ENCODE measurements at regions not wholly inside any gene's neighbourhood (a gene's known extent, or its start where the extent isn't known, plus 50 kb on each side); places are given as distances from the start of the nearest gene placed in this dataset.
"Not testable (repeated sequence)": the region's sequence is repeated elsewhere in the genome, so short reads cannot be mapped to it uniquely, and the experiment has no call there.

DNA sequence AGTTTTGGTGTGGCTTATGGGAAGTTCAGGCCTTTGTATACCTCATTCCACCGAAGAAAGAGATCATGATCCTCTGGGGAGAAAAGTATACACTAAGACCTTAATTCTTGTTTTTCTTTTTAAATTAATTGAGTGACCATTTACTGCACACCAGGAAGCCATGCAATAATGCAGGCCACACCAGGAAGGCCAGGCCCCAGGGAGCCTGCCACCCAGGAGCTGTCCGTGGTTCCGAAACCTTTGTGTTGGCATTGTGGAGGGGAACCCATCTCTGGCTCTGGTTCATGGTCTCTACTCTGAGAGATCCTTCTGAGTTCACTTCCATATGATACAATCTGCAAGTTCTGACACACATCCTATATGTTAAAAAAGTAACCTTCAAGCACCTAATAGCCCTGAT, 291.8 kb downstream of the MIAT start:
- intact Hi-C loops (cut with DNase I): no loop called here
- DNase-seq (ENCODE audit: low spot score): no peak

GRCh38 chr22:26951139-26951538, 293.8 kb downstream of the MIAT start:
- DNase-seq (ENCODE audit: low spot score); intact Hi-C loops (cut with DNase I): not testable (repeated sequence)

DNA sequence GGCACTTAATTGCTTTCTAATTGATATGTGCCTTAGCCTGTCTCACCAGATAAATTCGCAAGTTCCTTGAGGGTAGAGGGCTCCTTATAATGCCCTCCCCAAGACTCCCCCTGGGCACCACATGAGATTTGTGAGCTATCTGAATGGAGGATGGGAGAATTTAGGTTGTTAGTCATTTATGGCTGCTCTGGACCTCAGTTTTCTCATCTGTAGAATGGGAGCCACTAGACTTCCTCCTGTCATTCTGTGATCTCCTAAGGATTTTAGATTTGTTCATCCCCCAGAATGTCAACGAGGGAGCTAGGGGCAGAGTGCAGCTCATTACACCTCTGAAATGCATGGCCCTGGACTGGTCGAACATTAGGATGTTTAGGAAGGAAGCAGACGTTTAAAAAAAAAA, 294.6 kb downstream of the MIAT start:
- no peak for DNase-seq (ENCODE audit: low spot score)
- intact Hi-C loops (cut with DNase I): no loop called here

DNA sequence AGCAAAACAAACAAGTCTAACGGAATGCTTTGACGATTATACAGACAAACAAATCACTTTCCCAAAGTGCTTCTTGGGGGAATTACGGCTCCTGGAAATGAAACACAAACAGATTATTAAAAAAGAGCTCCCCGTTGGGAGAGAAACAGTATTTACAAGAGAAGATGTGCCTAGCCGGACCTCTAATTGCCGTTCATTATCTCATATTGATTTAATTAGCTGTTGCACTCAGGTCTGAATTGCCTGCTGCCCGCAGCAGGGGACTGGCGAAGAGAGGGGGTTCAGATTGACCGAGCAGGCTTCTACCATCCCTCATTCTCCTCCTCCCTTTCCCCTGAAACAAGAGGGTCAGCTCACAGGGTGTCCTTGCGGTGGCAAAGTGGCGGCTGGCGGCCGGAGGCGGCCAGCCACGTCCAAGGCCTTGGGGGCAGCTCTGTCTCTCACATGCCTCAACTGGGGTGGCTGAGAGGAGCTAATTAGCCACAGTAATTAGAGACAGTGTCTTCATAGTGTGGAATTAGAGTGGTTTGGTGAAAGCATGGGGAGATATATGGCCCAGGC, 295.1 kb downstream of the MIAT start:
- intact Hi-C loops (cut with DNase I): no loop called here

GRCh38 chr22:26953012-26953883, 295.9 kb downstream of the MIAT start:
- intact Hi-C loops (cut with DNase I): no loop called here
- DNase-seq (ENCODE audit: low spot score): no peak

More for the DNA sequence above, 295.1 kb downstream of the MIAT start:
- DNase-seq (ENCODE audit: low spot score): no peak

DNA sequence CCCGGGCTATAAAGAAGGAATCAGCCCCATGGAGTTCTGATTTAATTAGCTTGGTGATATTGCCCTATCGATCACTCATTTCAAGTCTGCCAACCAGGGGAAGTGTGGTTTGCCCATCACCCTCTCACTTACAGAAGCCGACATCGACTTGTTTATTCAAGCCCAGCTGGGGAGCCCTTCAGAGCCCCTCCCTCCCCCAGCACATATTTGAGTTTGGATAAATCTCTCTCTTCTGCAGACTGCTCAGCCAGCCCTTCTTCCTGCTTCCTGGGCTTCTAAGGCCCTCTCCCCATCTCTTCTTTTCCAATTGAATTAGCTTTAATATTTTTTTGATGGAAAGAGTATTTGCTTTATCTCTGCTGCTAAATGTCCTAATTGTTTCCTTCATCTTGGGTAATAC, 299.0 kb downstream of the MIAT start:
- no peak for DNase-seq (ENCODE audit: low spot score)
- intact Hi-C loops (cut with DNase I): no loop called here

GRCh38 chr22:26957176-26957575, 299.8 kb downstream of the MIAT start:
- intact Hi-C loops (cut with DNase I): no loop called here
- DNase-seq (ENCODE audit: low spot score): no peak

DNA sequence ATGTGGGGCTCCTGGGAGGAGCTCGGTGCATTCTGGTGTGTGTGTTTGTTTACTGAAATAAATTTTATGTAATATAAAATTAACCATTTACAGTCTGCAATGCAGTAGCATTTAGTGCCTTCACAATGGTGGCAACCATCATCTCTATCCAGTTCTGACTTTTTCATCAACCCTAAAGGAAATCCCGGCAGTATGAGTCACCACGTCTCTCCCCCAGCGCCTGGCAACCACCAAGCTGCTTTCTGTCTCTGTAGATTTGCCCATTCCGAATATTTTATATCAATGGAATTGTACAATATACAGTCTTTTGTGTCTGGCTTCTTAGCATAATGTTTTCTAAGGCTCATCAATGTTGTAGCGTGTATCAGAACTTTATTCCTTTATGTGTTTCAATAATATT, 300.5 kb downstream of the MIAT start:
- intact Hi-C loops (cut with DNase I): no loop called here
- no peak for DNase-seq (ENCODE audit: low spot score)

- intact Hi-C loops (cut with DNase I): no loop called here
- no peak for DNase-seq (ENCODE audit: low spot score)
Observed at GRCh38 chr22:26958378-26958777, 301.0 kb downstream of the MIAT start.

DNA sequence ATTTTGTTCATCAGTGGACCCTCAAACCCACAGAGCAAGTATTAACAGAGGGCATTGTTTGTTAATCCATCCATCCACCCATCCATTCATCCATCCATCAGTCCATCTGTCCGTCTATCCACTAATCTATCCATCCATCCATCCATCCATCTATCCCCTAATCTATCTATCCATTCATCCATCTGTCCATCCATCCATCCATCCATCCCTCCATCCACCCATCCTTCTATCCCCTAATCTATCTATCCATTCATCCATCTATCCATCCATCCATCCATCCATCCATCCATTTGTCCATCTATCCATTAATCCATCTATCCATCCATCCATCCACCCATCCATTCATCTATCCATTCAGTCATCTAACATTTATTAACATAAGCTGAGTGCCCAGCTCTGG, 307.3 kb downstream of the MIAT start:
- intact Hi-C loops (cut with DNase I): no loop called here
- no peak for DNase-seq (ENCODE audit: low spot score)

GRCh38 chr22:26967282-26967681, 309.9 kb downstream of the MIAT start:
- intact Hi-C loops (cut with DNase I): no loop called here

DNA sequence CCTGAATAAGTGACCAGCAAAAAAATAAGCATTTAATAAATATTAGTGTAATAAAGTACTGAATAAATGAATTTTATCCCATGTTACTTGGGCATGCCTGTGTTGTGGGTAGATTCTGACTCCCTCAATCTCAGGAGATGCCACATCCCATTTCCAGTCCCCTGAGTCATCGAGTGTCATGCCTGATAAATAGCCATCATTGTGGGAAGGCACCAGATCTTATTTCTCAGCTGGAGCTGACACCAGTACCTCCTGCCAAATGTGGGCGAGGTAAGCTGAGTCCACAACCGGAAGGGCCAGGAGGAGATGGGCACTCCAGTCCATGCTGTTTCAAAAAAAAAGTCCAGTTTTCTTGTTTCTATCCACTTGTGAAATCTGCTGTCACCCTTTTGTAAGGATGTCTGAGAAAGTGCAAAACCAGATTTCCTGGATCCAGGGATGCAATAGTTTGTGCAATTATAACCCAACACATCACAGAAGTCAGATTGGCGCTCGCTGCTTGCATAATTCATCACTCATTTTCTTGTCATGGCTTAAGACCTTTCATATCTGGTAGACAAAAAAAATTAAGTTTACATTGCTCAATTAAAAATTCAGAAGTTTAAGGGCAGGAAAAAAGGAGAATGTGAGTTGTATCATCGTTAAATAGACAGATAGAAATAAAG, 311.6 kb downstream of the MIAT start:
- no peak for DNase-seq (ENCODE audit: low spot score)
- intact Hi-C loops (cut with DNase I): no loop called here

More at GRCh38 chr22:26967282-26967681, 309.9 kb downstream of the MIAT start:
- DNase-seq (ENCODE audit: low spot score): no peak

GRCh38 chr22:26970809-26971394, 313.5 kb downstream of the MIAT start:
- intact Hi-C loops (cut with DNase I): no loop called here
- no peak for DNase-seq (ENCODE audit: low spot score)

- DNase-seq (ENCODE audit: low spot score): no peak
- intact Hi-C loops (cut with DNase I): no loop called here
Observed at GRCh38 chr22:26972286-26972685, 314.9 kb downstream of the MIAT start.

DNA sequence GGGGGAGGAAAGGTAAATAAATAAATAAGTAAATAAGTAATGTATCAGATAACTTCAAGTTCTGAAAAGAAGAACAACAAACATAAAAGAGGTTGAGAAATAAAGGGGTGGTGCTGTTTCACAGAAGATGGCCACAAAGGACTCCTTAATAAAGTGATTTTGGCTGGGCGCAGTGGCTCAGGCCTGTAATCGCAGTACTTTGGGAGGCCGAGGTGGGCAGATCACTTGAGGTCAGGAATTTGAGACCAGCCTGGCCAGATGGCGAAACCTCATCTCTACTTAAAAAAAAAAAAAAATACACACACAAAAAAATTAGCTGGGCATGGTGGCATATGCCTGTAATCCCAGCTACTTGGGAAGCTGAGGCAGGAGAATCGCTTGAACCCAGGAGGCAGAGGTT, 315.5 kb downstream of the MIAT start:
- intact Hi-C loops (cut with DNase I): not testable (repeated sequence)

DNA sequence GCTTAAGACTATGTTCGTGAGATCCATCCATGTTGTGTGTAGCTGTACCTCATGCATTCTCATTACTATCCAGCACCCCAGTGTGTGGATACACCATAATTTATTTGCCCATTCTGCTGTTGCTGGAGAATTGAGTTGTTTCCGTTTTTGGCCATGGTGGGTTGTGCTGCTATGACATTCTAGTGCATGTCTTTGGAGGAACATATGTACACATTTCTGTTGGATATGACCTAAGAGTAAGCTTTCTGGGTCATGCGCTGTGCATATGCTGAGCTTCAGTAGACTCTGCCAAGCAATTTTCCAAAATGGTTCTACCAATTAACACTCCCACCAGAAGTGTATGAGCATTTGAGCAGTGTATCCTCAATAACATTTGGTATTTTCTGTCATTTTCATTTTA, 316.6 kb downstream of the MIAT start:
- no peak for DNase-seq (ENCODE audit: low spot score)
- intact Hi-C loops (cut with DNase I): no loop called here

More for the DNA sequence above, 315.5 kb downstream of the MIAT start:
- not testable (repeated sequence) for DNase-seq (ENCODE audit: low spot score)

DNA sequence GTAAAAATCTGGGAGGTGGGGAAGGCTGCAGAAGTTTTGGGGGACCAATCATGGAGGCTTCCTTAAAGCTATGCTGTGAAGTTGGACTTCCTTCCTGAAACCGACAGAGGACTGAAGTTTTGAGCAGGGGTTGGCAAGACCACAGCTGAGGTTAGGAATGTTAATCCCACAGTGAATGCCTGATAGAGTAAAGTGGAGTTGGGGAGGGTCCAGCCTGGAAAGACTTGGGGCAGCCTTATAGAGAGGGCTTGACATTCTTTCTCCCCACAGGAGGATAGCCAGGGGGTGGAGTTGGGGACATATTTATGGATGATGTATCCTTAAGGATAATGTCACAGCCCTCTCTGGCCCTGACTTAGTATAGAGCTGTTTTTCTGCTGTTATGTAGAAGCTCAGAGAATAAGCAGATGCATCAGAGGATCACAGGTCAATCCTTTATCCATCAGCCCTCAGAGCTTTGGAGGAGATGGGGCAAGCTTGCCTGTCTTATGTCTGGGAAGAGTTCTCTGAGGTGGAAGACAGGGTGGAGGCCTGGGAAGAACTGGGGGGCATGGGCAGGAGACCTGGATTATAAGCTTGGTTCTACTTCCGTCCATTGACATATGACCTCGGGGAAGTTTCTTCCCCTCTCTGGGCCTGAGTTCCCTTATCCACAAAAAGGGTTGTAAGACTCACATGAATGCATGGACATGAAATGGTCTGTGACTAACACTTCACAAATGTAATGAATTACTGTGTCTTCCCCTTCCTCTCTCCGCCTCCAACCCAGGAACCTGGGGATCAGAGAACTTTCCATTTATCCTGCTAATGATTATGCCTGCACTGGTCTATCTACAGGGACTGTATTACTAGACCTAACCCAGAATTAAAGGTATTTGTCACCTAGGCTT, 317.8 kb downstream of the MIAT start:
- DNase-seq (ENCODE audit: low spot score): no peak
- intact Hi-C loops (cut with DNase I): no loop called here

DNA sequence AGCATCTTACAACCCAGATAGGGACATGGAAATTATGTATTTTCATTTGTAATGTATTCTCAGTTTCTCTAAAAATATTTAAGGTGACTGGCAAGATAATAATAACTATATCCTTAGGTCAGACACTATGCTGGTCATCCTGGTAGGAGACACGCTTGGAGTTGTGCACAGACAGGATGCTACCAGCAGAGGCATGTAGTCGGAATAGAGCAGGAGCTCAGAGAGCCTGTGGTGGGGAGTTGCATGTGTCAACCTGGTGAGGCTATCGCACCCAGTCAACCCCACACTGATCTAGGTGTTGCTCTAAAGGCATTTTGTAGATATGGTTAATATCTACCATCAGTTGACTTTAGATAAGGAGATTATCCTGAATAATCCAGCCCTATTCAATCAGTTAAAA, 318.5 kb downstream of the MIAT start:
- intact Hi-C loops (cut with DNase I): no loop called here
- no peak for DNase-seq (ENCODE audit: low spot score)

DNA sequence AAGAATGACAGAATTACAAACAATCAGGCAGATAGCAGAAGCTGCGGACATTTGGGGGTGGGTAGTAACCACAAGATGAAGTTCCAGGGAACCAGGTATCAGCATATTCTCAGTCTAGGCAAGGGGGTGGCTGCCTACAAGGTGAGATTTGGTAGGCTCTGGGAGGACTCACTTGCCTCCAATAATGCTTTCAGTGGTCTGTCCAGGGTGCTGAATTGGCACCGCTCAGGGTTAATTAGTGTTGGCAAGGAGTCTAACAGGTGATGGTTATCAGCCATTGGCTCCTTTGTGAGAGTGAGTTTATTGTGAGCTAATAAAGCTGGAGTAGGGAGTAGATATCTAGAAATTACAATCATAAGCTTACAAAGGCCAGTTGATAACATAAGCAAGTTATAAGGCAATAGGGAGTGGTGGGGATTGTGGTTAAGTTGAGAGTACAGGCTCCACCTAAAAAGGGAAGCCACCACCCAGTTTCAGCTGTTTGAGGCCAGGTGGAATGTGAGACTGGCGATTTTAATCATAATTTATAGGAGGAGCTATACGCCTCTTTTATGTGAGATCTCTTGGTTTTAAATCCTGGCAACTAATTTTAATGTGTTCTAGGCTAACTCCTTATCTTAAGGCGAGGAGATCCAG, 320.5 kb downstream of the MIAT start:
- no peak for DNase-seq (ENCODE audit: low spot score)
- intact Hi-C loops (cut with DNase I): no loop called here
